Esophagus muscularis mucosa (tissue), 4 donors: ENCODE measurements at regions not wholly inside any gene's neighbourhood (a gene's known extent, or its start where the extent isn't known, plus 50 kb on each side); places are given as distances from the start of the nearest gene placed in this dataset.

Experiments
- DNase-seq: peaks from one replicate; pipeline ENCODE4 v3.0.0-alpha.2; 2017; ENCODE audit errors: extremely low spot score
- H3K27ac ChIP-seq, 4 donors: fragments of 200-600 bp; sonication (generic); replicated peaks in 1 of 4; 1 replicate in 3 of 4; 2 replicates in 1 of 4; pipeline ENCODE4 v1.5.1; 2016 to 2019; ENCODE audit warnings: mild to moderate bottlenecking in 1 of 4
- H3K27me3 ChIP-seq, 4 donors: fragments of 200-600 bp; sonication (generic); one replicate each; pipeline versions ENCODE4 v1.5.1 to v1.6.0; 2016 to 2019
- H3K36me3 ChIP-seq, 4 donors: fragments of 200-600 bp; sonication (generic); one replicate each; pipeline ENCODE4 v1.5.1; 2016 to 2019
- H3K4me1 ChIP-seq, 4 donors: fragments of 200-600 bp; sonication (generic); one replicate each; pipeline ENCODE4 v1.5.1; 2016 to 2019
- H3K4me3 ChIP-seq, 4 donors: fragments of 200-600 bp; sonication (generic); 1 replicate in 2 of 4; 2 replicates in 2 of 4; pipeline ENCODE4 v1.5.1; 2016 to 2019; ENCODE audit warnings: mild to moderate bottlenecking in 4 of 4, moderate library complexity in 1 of 4
- H3K9me3 ChIP-seq, 4 donors: fragments of 200-600 bp; sonication (generic); 1 replicate in 3 of 4; 2 replicates in 1 of 4; pipeline ENCODE4 v1.5.1; 2016 to 2019
- EP300 ChIP-seq: sonication (generic); formaldehyde crosslinking; IDR thresholded peaks from one replicate; pipeline ENCODE4 v1.6.1; 2017; ENCODE audit warnings: antibody characterized with exemption
- POLR2A ChIP-seq: fragments of 450-650 bp; IDR thresholded peaks from one replicate; pipeline ENCODE4 v1.6.1; 2017; ENCODE audit warnings: antibody characterized with exemption, moderate library complexity, mild to moderate bottlenecking, low read depth
- POLR2AphosphoS5 ChIP-seq, 2 donors: sonication (generic); formaldehyde crosslinking; IDR thresholded peaks; one replicate each; pipeline ENCODE4 v1.6.1; 2017; ENCODE audit warnings: antibody characterized with exemption in 2 of 2
- WGBS: methylation state at CpG from one replicate; pipeline ENCODE4 v1.1.5; 2018; 5-methylcytosine and 5-hydroxymethylcytosine counted together
- intact Hi-C: fragments of 100-400 bp; cut with DNase I; formaldehyde crosslinking; loops from one replicate; pipeline ENCODE4 v1.15.1; 2023
- TF ChIP-seq, protein P1 (sequence below), 3 experiments: fragments of 200-600 bp in 2 of 3; fragments of 450-650 bp in 1 of 3; sonication (generic) in 2 of 3; IDR thresholded peaks; one replicate each; pipeline ENCODE4 v1.5.1; 2017 to 2019; ENCODE audit warnings: antibody characterized with exemption in 3 of 3, mild to moderate bottlenecking in 2 of 3, moderate library complexity in 1 of 3

DNA sequence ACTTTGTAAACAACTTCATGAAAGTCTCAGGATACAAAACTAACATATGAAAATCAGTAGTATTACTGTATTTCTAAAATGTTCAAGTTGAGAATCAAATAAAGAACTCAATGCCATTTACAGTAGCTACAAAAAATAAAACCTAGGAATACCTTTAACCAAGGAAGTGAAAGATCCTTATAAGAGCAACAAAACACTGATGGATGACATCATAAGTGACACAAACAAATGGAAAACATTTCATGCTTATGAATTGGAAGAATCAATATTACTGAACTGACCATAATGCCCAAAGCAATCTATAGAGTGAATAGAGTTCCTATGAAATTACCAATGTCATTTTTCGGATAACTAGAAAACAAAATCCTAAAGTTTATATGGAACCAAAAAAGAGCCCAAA, 1038.1 kb downstream of the SUCLG1 start:
- H3K9me3 ChIP-seq = peaks cover 0 to 24% (median 18%) of the 10 kb centered on the region in 4 donors
- H3K27ac ChIP-seq = no peak overlapping the region
- TF ChIP-seq POLR2AphosphoS5 (IDR thresholded peaks at IDR 0.05) (no peak), POLR2A (no peak), EP300 (no peak)
- TF ChIP-seq, protein P1, sequence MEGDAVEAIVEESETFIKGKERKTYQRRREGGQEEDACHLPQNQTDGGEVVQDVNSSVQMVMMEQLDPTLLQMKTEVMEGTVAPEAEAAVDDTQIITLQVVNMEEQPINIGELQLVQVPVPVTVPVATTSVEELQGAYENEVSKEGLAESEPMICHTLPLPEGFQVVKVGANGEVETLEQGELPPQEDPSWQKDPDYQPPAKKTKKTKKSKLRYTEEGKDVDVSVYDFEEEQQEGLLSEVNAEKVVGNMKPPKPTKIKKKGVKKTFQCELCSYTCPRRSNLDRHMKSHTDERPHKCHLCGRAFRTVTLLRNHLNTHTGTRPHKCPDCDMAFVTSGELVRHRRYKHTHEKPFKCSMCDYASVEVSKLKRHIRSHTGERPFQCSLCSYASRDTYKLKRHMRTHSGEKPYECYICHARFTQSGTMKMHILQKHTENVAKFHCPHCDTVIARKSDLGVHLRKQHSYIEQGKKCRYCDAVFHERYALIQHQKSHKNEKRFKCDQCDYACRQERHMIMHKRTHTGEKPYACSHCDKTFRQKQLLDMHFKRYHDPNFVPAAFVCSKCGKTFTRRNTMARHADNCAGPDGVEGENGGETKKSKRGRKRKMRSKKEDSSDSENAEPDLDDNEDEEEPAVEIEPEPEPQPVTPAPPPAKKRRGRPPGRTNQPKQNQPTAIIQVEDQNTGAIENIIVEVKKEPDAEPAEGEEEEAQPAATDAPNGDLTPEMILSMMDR (IDR thresholded peaks at IDR 0.05) = no peak
- DNase-seq = no peak
- no peaks in the 10 kb centered on the region for H3K36me3 ChIP-seq
- 97% methylated on average over 1 of the region's 1 CpG for WGBS
- no peak overlapping the region for H3K4me3 ChIP-seq
- no peaks in the 10 kb centered on the region for H3K4me1 ChIP-seq
- intact Hi-C loops = no loop called here
- no peaks in the 10 kb centered on the region for H3K27me3 ChIP-seq

DNA sequence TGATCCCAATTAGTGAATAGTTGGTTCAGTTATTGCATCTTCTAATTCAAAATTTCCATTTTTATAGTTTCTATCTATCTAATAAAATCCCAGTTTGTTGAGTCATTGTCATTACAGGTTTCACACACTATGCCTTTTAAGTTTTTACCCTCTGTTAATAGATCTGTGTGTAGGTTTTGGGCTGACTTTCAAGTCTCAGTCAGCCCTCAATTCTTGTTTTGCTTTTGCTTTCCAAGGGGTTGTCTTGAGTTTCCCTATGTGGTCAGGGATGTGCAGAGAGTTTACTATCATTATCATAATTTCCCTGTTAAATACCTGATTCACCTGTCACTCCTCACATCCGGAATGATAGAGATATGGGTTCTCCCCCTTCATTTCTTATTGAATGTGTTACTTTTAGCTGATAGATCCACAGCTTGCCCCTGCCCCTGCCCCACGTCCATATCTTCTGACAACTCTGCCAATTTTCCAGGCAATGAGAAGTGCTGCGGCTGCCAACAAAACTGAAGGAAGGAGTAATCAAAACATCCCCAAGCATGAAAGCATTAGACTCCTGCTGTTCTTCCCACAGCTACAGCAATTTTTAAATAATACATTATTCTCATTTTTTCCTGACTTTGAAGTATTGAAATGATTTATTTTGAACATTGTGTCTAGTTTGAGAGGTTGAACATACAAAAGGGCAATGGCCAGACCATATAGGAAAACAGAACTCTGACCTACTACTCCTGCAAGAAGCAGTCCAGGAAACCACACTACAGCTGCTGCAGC, 1064.8 kb downstream of the SUCLG1 start:
- Histone ChIP-seq H3K27me3 (no peaks in the 10 kb centered on the region), H3K9me3 (no peaks in the 10 kb centered on the region), H3K4me3 (no peak overlapping the region), H3K27ac (no peak overlapping the region), H3K36me3 (no peaks in the 10 kb centered on the region), H3K4me1 (peaks cover 0 to 7% (median 0%) of the 10 kb centered on the region in 4 donors)
- intact Hi-C loops = no loop called here
- no peak for DNase-seq
- WGBS = 29% methylated on average over 3 of the region's 3 CpGs
- TF ChIP-seq, protein P1 (IDR thresholded peaks at IDR 0.05) = no peak
- TF ChIP-seq POLR2AphosphoS5 (IDR thresholded peaks at IDR 0.05) (no peak), EP300 (no peak), POLR2A (no peak)

DNA sequence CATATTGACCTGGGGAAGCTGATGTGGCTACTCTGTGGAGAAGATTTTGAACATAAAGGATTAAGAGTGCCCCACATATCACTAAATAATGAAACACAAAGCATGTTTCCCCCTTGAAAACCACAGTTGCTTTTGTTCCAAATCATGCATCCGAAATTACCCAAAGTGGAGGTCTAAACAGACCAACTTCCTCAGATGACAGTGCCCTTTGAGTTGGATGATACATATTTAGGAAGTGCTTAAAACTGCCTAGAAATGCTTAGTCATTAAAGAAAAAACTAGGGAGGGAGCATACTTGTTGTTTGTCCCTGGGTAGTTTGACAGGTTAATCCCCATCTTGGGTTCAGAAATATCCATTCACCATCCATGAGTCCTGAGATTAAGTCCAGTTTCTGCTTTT, 1070.3 kb downstream of the SUCLG1 start:
- Histone ChIP-seq H3K36me3 (no peaks in the 10 kb centered on the region), H3K27ac (no peak overlapping the region), H3K4me3 (no peak overlapping the region), H3K27me3 (no peaks in the 10 kb centered on the region), H3K4me1 (no peaks in the 10 kb centered on the region), H3K9me3 (no peaks in the 10 kb centered on the region)
- TF ChIP-seq POLR2AphosphoS5 (IDR thresholded peaks at IDR 0.05) (no peak), POLR2A (no peak), EP300 (no peak)
- TF ChIP-seq, protein P1 (IDR thresholded peaks at IDR 0.05) = no peak
- intact Hi-C loops = no loop called here
- 79% methylated on average over 1 of the region's 1 CpG for WGBS
- no peak for DNase-seq

DNA sequence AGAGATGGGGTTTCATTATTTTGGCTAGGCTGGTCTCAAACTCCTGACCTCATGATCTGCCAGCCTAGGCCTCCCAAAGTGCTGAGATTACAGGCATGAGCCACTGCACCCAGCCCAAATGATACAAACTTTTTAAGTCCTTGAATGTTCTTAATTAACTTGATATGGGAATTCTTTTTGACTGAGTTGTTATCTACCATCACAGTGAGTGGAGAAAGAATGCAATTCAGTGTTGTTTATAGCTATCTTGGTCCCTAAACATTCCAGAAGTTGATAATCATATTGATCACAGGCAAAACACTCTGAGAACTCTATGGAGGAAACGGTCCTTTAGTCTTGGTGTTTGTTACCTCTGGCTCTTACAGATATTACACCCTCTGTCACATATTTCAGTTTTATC, 1072.5 kb downstream of the SUCLG1 start:
- H3K36me3 ChIP-seq = no peaks in the 10 kb centered on the region
- H3K4me3 ChIP-seq = no peak overlapping the region
- no peak for TF ChIP-seq POLR2A
- TF ChIP-seq, protein P1 (IDR thresholded peaks at IDR 0.05) = no peak
- TF ChIP-seq EP300 = no peak
- no peak for TF ChIP-seq POLR2AphosphoS5 (IDR thresholded peaks at IDR 0.05)
- intact Hi-C loops = no loop called here
- H3K27me3 ChIP-seq = no peaks in the 10 kb centered on the region
- no peaks in the 10 kb centered on the region for H3K4me1 ChIP-seq
- no peaks in the 10 kb centered on the region for H3K9me3 ChIP-seq
- WGBS = 84% methylated on average over 1 of the region's 1 CpG
- no peak overlapping the region for H3K27ac ChIP-seq
- DNase-seq = no peak

DNA sequence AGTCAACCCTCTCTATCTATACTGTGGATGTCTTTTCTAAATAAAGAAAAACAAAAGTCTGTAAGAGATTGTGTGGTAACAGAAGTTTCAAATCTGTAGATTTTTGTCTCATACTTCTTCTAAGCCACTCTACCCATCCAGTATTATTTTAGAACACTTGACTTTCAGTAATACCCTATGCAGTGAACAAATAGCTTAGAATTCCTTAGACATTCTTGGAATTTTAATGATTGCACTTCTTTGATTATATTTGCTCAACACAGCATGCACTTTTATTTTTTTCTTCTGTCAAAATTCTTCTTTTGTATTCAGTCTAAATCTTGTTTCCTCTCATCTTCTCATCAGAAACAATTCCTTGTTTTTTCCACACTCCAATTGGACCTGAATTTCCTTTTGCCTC, 1080.2 kb downstream of the SUCLG1 start:
- peaks cover 0 to 6% (median 0%) of the 10 kb centered on the region in 4 donors for H3K9me3 ChIP-seq
- no peaks in the 10 kb centered on the region for H3K4me1 ChIP-seq
- H3K4me3 ChIP-seq = no peak overlapping the region
- H3K36me3 ChIP-seq = no peaks in the 10 kb centered on the region
- DNase-seq = no peak
- TF ChIP-seq POLR2A = no peak
- TF ChIP-seq, protein P1 (IDR thresholded peaks at IDR 0.05) = no peak
- no peak overlapping the region for H3K27ac ChIP-seq
- intact Hi-C loops = no loop called here
- no peaks in the 10 kb centered on the region for H3K27me3 ChIP-seq
